Heart left ventricle (tissue), 16 donors: ENCODE measurements at regions not wholly inside any gene's neighbourhood (a gene's known extent, or its start where the extent isn't known, plus 50 kb on each side); places are given as distances from the start of the nearest gene placed in this dataset.

Experiments
- ATAC-seq, 4 donors: fragments of 200-7000 bp; cut with Tn5 transposase; one replicate each; pipeline ENCODE4 v1.9.1; 2020 to 2022; ENCODE audit warnings: moderate library complexity in 4 of 4, mild to moderate bottlenecking in 3 of 4, moderate number of reproducible peaks in 1 of 4
- DNase-seq, 5 donors: peaks; one replicate each; pipeline ENCODE4 v3.0.0-alpha.2; 2020
- H3K27ac ChIP-seq, 12 donors: fragments of 200-600 bp; sonication (generic) in 4 of 12; one replicate each; pipeline versions ENCODE4 v1.5.0 to v1.8.0; 2016 to 2022; ENCODE audit warnings: mild to moderate bottlenecking in 2 of 12
- H3K27me3 ChIP-seq, 9 donors: fragments of 200-600 bp; sonication (generic) in 2 of 9; one replicate each; pipeline versions ENCODE4 v1.5.1 to v1.8.0; 2016 to 2022; ENCODE audit warnings: mild to moderate bottlenecking in 3 of 9
- H3K36me3 ChIP-seq, 9 donors: fragments of 200-600 bp; sonication (generic) in 2 of 9; one replicate each; pipeline versions ENCODE4 v1.5.0 to v1.8.0; 2018 to 2022; ENCODE audit warnings: mild to moderate bottlenecking in 2 of 9
- H3K4me1 ChIP-seq, 12 donors: fragments of 200-600 bp; sonication (generic) in 4 of 12; one replicate each; pipeline versions ENCODE4 v1.5.0 to v1.8.0; 2016 to 2022; ENCODE audit warnings: mild to moderate bottlenecking in 3 of 12
- H3K4me3 ChIP-seq, 12 donors: fragments of 200-600 bp; sonication (generic) in 4 of 12; one replicate each; pipeline versions ENCODE4 v1.5.0 to v1.8.0; 2017 to 2022; ENCODE audit warnings: mild to moderate bottlenecking in 9 of 12, moderate library complexity in 4 of 12
- H3K9me3 ChIP-seq, 12 donors: fragments of 200-600 bp; sonication (generic) in 4 of 12; one replicate each; pipeline versions ENCODE4 v1.5.0 to v1.8.0; 2016 to 2022; ENCODE audit warnings: mild to moderate bottlenecking in 1 of 12
- POLR2A ChIP-seq, 2 donors: fragments of 450-650 bp; IDR thresholded peaks; one replicate each; pipeline ENCODE4 v1.6.1; 2017; ENCODE audit warnings: antibody characterized with exemption in 2 of 2, mild to moderate bottlenecking in 2 of 2, moderate library complexity in 2 of 2
- WGBS, 4 donors: extraction: QIAGEN DNeasy Blood & Tissue Kit in 2 of 4; methylation state at CpG; one replicate each; pipeline versions ENCODE4 v1.1.5 to v1.1.7; 2013 to 2018; 5-methylcytosine and 5-hydroxymethylcytosine counted together
- intact Hi-C, 10 donors: fragments of 100-400 bp; cut with DNase I; formaldehyde crosslinking; loops; one replicate each; pipeline versions ENCODE4 v1.11.1 to v1.14.2; 2022
- TF ChIP-seq, protein P1 (sequence below), 12 donors: fragments of 200-600 bp; sonication (generic) in 4 of 12; IDR thresholded peaks; one replicate each; pipeline versions ENCODE4 v1.5.0 to v1.8.0; 2018 to 2022; ENCODE audit warnings: antibody characterized with exemption in 12 of 12, mild to moderate bottlenecking in 5 of 12
- donor health status: ischemic (EF 13 %, LVEDD 7.1; RV severe dilation, severe dysfunction).
- donor health status: healthy with polysubstance abuse.
- donor health status: DM: no; HTN: yes; CAD: no.
- donor health status: DM: no; HTN: no; CAD: no.
- donor health status: ischemic (EF 25% LVEDD 6.9; RV normal size, moderate dysfunction).
- donor health status: ischemic (EF 25% LVEDD 5.7; RV mildly dilated, moderate dysfunction).
- donor health status: healthy.
- donor health status: DM: yes; HTN: yes; CAD: no.
- donor health status: ischemic (EF 35%, LVEDD 5.7; RV mildly dilated, moderate dysfunction).
- donor health status: nonischemic (EF 11% LVEDD 7.7; RV severe dilation, severe dysfunction).
- donor health status: DM: yes; HTN: yes; CAD: no.
- donor health status: PGD.
- donor health status: ischemic (EF 29% LVEDD 5.4; RV normal size, mild dysfunction).
- donor health status: nonischemic (EF 23%, LVEDD 6.1; RV moderate dilation, normal function).

DNA sequence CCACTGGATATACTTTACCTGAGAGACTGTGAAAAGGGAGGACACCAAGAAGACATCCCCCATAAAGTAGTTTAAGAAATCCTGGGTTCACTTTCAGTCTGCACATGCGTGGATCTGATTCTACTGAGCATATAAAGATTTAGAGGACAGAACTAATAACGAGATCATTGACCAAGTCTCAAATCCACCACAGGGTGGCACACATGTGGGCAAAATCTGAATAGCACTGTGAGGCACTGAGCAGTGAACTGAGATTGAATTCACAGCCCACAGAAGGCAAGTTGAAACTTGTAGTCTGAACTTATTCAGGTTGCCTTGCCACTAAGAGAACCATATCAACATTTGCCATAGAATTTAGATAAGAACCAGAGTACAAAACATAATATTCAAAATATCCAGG is 818.6 kb downstream of the GRID1 start:
- no peak for TF ChIP-seq POLR2A (IDR thresholded peaks at IDR 0.05)
- TF ChIP-seq, protein P1, sequence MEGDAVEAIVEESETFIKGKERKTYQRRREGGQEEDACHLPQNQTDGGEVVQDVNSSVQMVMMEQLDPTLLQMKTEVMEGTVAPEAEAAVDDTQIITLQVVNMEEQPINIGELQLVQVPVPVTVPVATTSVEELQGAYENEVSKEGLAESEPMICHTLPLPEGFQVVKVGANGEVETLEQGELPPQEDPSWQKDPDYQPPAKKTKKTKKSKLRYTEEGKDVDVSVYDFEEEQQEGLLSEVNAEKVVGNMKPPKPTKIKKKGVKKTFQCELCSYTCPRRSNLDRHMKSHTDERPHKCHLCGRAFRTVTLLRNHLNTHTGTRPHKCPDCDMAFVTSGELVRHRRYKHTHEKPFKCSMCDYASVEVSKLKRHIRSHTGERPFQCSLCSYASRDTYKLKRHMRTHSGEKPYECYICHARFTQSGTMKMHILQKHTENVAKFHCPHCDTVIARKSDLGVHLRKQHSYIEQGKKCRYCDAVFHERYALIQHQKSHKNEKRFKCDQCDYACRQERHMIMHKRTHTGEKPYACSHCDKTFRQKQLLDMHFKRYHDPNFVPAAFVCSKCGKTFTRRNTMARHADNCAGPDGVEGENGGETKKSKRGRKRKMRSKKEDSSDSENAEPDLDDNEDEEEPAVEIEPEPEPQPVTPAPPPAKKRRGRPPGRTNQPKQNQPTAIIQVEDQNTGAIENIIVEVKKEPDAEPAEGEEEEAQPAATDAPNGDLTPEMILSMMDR (IDR thresholded peaks at IDR 0.05): peak in 11 of 12 donors; percentile 19 to 52 (median 35)
- Histone ChIP-seq H3K4me3 (no peak overlapping the region), H3K4me1 (no peaks in the 10 kb centered on the region), H3K9me3 (no peaks in the 10 kb centered on the region), H3K27ac (no peak overlapping the region), H3K36me3 (no peaks in the 10 kb centered on the region), H3K27me3 (peaks cover 0 to 4% (median 0%) of the 10 kb centered on the region in 9 donors)
- intact Hi-C loops: loop anchor here in 5 of 10 donors (5.0 to 10.0 kb wide), 3 partner anchors 237 to 829 kb away; no protein-coding TSS in a partner anchor
- DNase-seq (no peak), ATAC-seq (peak in 3 of 4 donors; percentile 28 to 59 (median 54))
- 25 to 38% (median 34%) methylated on average over 2 of the region's 2 CpGs for WGBS, 4 donors
